ENCODE measurements at regions not wholly inside any gene's neighbourhood (a gene's known extent, or its start where the extent isn't known, plus 50 kb on each side); places are given as distances from the start of the nearest gene placed in this dataset.

DNA sequence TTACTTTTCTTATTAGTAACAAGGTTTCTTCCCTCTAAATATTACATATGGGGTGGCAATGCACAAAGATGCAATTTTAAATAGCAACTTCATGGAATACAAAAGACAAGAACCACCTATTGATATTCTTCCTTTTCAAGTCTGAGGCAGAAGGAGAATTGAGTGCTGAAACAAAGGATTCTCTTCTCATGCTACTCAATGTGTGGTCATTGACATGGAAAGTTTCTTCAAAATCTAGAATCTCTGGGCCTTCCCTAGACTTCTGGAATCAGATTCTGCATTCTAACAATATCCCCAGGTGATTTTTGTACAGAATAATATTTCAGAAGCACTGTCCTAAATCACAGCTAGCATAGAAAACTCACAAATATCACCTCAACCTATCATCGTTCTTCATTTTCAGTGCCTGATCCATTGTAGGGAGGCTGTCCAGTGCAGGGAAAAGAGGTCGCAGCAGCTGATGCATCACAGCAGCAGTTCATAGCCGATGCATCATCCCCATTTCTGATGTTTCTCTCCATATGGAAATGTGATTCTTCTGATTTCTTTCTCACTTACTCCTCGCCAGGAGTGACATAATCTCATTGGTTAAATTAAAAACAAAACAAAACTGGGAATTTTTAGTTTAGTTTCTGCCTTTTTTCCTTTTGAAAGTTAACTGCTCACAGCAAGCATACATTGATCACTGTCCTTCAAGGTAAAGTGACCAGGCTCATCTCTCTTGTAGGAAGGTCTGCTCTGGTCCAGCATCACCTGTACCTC lies 139.5 kb upstream of the FAM83B start:
- FAIRE-seq (no peak), DNase-seq (ENCODE audit: low spot score in 2 of 2) (no peak)

DNA sequence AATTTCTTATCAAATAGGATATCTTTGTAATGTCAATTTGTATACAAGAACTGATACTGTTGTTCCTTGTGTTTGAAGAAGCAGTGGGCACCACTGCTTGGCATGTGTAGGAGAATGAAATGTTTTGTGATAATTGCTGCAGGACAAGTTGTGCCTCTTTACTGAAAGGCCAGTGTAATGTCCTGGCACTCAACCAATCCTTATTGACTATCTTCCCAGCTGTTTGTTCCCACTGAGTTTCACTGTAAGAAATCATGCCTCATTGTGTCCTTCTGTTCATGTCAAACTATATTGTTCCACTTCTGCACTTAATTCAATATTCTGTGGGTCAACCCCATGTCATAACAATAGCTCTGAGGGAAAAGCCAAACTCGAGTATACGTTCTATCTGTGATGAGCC lies 136.1 kb upstream of the FAM83B start:
- DNase-seq (ENCODE audit: low spot score in 2 of 2) (no peak), FAIRE-seq (no peak)

DNA sequence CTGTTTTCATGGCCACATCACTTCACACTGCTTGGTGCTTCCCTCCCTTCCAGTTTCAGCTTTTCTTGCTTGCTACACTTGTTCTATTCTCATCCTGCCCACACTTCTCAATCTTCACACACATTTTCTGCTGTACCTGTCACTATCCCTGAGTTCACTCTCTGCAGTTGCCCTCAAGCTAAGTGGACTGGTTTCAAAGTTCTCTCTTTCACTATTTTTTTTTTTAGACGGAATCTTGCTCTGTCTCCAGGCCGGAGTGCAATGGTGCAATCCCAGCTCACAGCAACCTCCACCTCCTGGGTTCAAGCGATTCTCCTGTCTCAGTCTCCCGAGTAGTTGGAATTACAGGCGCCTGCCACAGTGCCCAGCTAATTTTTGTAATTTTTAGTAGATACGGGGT lies 130.6 kb upstream of the FAM83B start:
- no peak for FAIRE-seq
- DNase-seq (ENCODE audit: low spot score in 2 of 2), result no peak

DNA sequence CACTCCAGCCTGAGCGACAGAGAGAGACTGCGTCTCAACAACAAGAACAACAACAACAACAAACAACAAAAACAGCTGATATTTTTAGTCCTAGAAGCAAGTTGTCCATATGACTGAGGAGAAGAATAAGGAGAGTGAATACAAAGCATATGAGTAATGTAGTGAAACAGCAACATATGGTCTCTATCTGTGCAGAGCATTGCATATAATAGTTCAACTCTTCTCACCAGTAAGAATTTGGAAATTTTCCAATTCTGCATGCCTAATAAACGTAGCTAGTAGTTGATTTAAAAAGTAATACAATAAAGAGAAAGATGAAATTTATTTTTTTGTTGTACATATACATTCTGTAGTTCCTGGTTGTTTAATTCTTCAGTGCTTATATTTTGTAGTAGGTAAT lies 129.7 kb upstream of the FAM83B start:
- FAIRE-seq (no peak), DNase-seq (ENCODE audit: low spot score in 2 of 2) (no peak)

DNA sequence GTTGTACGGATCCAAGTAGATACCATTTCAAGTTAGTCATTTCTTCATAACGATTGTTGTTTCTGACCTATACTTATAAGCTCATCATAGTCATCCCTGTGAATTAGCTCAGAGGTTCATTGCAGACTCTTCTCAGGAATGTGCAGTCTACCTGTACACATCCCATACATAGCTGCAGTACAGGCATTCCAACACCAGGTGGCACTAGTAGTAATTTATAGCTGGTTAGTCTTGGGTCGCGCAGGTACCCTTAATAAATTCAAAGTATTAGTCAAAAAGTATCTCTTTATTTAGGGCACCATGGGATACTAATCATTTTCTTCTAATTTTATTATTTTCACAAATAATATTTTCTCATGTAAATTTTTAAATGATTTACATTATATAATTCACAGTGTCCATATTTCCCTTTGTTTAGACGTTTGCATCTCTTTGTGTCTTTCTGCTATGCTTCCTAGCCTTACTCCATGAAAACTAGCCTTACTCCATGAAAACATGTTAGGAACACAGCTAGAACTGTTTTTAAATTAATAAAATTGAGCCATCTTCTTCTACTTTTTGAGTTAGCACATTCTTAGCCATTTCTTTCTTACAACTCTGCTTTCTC lies 128.6 kb upstream of the FAM83B start:
- no peak for DNase-seq (ENCODE audit: low spot score in 2 of 2)
- FAIRE-seq, result peak; percentile 59

DNA sequence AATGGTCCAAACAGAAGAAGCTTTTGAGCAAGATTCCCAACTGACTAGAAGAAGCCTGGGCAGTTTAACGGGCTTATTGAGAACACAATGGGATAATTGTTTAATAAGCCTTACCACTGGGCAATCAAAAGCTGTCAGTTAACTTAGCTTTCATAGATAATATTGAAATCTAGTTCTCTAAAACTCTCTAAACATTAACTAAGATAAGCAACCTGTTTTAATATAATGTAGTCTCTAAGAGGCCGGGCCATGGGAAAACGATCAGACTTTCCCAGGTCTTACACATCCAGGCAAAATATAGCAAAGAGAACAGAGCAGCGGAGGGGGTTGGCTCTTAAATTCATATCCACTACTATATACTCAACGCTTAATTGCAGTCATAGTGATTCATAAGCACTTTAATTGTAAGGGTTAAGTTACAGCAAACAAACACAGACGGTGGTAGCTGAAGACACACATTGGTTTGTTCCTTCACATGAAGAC lies 128.0 kb upstream of the FAM83B start:
- DNase-seq (ENCODE audit: low spot score in 2 of 2) (no peak), FAIRE-seq (no peak)

DNA sequence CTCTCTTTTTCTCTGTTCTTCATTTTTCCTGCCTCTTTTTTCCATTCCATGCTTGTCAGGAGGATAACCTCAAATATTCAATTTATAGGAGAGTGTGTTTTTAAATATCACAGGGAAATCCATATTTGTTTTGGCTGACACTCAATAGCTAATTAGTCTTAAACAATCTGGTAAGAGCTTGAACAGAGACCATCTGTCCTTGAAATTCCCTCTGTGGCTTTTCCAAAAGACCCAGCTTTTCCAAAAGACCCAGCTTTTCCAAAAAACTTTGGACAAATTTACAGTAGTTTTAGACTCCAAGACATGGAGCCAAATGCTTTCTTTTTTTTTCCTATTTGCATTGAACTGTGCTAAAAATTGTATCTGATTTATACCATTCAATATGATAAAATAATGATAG lies 127.4 kb upstream of the FAM83B start:
- FAIRE-seq, result no peak
- DNase-seq (ENCODE audit: low spot score in 2 of 2), result no peak

DNA sequence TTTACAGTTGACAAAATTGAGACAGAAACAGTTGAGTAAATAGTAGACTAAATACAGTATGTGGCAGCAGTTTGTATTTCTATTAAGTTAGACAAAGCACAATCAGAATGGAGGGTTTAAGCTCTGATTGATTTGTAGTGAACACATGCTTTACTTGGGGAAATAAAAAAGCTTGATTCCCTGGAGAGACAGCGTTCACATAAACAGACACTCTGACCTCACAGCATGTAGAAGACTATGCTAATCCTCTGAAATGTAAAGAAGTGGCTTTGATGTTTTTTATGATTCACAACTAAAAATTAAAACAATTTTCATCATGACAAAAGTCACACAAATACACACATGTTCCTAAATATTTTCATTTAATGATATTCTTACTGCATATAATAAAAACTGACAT lies 126.9 kb upstream of the FAM83B start:
- FAIRE-seq (no peak), DNase-seq (ENCODE audit: low spot score in 2 of 2) (no peak)

DNA sequence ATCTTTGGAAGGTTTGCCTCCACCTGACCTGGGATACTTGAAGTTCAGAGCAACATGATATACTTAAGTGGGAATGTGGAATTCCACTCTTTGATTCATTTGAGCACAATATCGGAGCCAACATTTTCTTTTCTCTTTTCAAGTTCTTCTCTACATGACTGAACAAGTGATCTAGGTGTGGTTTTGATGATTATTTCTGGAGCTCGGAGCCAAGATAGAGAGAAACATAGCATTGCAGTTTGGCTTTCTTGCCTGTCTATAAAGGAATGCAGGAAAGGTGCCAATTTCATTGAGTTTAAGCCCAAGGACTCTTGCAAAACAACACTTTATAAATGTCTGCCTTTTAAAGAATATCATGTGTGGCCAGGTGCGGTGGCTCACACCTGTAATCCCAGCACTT lies 124.2 kb upstream of the FAM83B start:
- DNase-seq (ENCODE audit: low spot score in 2 of 2) (no peak), FAIRE-seq (no peak)

DNA sequence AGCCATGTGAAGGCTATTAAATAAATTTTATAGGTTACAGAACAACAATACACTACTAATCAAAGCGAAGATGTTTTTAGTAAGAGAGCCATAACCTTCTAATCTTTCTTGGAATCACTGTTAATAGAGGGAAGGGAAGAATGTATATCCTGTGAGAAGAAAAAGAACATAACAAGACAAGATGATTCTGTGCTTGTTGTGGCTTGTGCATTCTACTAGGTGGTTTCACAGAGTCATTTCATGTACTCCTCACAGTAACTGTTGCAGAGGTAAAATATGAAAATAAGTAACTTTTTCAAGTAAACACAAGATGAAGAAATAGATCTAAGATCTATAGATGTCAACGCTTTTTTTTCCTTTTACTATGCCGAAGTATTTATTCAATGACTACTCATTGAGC lies 116.9 kb upstream of the FAM83B start:
- FAIRE-seq (no peak), DNase-seq (ENCODE audit: low spot score in 2 of 2) (no peak)

DNA sequence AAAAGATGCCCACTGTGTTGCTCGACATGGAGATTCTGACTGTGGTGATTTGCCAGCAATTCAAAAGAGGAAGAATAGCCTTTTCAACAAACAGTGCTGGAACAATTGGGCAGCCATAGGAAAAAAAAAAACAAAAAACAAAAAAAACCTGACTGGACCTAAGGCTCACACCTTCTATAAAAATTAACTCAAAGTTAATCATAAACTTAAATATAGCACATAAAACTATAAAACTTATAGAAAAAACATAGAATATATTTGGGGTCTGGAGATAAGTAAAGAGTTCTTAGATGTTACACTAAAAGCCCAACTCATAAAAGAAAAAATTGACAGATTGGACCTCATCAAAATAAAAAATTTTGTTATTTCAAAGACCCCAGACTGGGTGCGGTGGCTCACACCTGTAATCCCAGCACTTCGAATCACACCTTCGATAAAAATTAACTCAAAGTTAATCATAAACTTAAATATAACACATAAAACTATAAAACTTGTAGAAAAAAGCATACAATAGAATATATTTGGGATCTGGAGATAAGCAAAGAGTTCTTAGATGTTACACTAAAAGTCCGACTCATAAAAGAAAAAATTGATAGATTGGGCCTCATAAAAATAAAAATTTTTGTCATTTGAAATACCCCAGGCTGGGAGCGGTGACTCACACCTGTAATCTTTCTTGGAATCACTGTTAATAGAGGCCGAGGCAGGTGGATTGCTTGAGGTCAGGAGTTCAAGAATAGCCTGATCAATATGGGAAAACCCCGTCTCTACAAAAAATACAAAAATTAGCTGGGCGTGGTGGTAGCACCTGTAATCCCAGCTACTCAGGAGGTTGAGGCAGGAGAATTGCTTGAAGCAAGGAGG lies 115.6 kb upstream of the FAM83B start:
- no peak for DNase-seq (ENCODE audit: low spot score in 2 of 2)
- no peak for FAIRE-seq

DNA sequence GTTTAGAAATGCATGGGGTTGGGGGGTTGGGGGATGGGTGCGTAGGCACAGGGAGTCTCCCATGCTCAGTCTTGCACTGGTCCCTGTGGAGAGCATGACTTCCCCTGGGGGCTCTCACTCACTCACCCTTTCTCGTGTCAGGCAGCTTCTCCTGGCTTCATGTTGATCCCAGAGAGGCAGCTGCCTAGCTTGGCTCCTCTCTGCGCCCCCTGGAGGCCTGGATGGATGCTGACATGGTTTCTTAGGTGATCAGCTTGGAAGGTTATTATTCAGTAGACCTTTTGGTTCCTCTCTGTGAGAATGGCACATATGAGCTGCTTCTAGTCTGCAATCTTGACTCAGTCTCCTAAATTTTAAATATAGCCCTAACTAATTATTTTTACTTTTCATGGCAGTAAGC lies 109.3 kb upstream of the FAM83B start:
- DNase-seq (ENCODE audit: low spot score in 2 of 2) (no peak), FAIRE-seq (no peak)

DNA sequence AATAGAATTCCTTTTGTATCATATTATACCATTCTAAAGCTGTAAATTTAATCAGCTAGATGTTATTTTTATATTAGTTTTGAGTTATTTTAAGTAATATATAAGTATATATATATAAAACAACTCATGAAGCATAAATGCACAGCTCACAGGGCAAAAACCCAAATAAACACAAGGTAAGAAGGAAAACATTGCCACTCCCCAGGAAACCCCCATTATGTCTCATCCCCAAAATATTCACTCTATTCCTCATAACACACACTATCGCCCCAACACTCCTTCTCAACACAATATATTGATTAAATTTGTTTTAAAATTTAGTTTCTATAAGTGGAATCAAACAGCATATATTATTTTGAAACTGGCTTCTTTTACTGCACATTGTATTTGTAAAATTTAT lies 98.6 kb upstream of the FAM83B start:
- DNase-seq (ENCODE audit: low spot score in 2 of 2) (no peak), FAIRE-seq (no peak)

DNA sequence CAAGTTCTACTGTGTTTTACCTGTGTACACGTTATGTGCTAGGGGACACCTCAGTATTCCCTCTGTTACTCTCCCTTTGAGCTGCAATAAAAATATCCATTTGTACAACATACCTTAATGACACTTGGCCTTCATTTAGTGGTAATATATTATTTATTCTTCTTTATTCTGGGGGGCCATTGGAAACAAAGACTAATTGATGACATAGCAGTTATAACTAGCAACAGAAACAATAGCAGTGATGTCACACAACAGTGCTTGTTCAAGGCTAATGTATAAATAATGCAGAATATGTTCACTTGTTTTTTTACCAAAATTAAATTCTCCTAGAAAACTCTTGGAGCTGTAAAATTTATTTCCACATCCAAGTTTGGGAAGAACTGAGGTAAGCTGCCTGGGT lies 92.2 kb upstream of the FAM83B start:
- no peak for FAIRE-seq

DNA sequence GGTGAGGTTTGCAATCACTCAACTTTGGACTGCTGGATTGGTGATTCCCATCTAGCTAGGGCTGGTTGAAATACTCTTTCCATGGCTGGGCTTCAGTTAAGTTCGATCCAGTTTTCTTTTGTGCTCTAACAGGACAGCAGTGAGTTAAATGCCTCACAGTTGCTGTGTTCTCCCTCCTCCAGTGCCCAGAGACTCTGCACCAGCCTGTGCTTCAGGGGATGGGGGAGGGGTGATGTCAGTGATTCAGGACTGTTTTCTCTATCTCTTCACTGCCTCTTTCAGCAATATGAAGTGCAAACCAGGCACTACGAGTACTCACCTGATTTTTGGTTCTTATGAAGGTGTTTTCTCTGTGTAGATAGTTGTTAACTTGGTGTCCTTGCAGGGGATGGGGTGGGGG lies 88.2 kb upstream of the FAM83B start:
- DNase-seq (ENCODE audit: low spot score in 2 of 2) (no peak), FAIRE-seq (no peak)

More for the DNA sequence above, 92.2 kb upstream of the FAM83B start:
- no peak for DNase-seq (ENCODE audit: low spot score in 2 of 2)

DNA sequence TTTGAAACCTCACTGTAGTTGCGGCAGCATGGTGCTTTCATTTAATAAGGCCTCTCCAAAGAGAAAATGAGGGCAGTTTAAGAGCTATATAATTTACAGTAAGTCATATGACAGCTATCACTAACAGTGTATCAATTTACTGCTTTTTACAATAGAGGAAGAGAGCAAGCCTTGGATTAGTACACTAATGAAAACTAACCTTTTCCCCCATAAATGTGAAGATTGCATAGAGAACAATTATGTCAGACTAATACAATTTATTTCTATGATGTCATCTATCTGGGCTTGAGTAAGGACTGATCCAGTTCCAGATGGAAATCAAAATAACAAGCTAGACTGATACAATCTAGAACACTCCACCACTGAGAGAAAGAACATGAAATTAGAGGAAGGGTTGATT lies 78.1 kb upstream of the FAM83B start:
- no peak for DNase-seq (ENCODE audit: low spot score in 2 of 2)
- FAIRE-seq, result no peak

DNA sequence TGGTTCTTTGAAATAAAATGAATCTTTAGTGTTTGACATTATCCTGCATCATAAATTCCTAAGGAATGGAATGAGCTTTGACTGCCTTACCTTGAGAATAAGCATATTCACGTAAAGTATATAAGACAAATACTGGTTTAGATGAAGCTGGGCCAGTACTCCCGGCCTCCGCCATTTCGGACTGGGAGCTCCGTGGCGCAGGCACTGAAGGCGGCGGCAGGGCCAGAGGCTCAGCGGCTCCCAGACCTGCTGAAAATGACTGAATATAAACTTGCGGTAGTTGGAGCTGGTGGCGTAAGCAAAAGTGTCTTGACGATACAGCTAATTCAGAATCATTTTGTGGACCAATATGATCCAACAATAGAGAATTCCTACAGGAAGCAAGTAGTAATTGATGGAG lies 76.2 kb upstream of the FAM83B start:
- no peak for FAIRE-seq
- DNase-seq (ENCODE audit: low spot score in 2 of 2), result no peak

DNA sequence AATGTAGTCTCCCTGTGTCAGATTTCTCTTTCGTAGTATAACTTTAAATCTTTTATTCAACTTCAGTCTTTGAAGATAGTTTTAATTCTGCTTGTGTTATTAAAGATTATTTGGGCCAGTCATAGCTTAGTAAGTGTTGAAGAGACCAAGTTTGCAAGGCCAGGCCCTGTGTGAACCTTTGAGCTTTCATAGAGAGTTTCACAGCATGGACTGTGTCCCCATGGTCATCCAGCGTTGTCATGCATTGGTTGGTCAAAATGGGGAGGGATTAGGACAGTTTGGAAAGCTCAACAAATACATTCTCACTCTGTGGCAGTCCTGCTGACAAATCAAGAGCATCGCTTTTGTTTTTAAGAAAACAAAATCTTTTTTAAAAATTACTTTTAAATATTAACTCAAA lies 74.6 kb upstream of the FAM83B start:
- no peak for FAIRE-seq
- DNase-seq (ENCODE audit: low spot score in 2 of 2), result no peak

DNA sequence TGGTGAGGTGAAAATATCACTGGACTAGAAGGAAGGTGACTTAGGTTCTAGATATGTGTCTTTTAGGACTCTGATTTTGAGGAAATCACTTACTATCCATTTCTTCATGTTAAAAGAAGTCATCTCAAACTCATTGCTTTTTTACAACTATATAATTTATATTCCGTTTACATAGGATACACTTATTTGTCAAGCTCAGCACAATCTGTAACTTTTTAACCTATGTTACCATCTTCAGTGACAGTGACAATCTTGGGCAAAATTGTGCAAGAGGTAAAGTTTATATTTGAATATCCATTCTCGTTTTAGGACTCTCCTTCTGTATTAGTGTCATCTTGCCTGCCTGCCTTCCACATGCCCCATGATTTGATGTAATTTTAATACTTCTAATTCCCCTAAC lies 74.0 kb upstream of the FAM83B start:
- no peak for FAIRE-seq

DNA sequence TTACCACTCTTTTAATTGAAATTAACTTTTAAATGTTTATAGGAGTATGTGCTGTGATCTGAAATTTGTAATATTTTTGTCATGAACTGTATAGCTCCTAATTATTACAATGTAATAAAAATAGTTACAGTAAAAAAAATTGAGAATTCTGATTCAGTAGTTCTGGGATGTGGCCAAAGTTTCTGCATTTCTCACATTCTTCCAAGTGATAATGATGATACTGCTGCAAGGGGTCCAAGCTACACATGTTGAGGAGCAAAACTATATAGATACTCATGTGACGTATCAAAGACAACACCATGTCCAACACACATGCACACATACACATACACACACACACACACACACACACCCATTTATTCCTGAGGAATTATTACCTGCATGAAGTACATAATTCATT lies 71.0 kb upstream of the FAM83B start:
- no peak for DNase-seq (ENCODE audit: low spot score in 2 of 2)
- no peak for FAIRE-seq

More for the DNA sequence above, 74.0 kb upstream of the FAM83B start:
- no peak for DNase-seq (ENCODE audit: low spot score in 2 of 2)

DNA sequence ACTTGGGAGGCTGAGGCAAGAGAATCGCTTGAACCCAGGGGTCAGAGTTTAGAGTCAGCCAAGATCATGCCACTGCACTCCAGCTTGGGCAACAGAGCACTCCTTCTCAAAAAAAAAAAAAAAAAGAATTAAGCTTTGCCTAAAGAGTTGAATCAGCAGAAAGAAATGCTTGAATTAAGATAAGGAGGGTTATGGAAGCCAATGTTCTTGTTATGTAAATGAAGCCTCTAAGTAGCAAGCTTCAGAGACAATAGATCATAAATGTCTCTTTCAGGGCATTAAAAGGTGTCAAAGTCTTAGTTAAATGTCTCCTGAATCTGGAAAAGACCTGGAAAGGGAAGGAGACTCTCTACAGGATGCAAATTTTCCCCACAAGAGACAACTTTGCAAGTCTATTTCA lies 69.7 kb upstream of the FAM83B start:
- FAIRE-seq (no peak), DNase-seq (ENCODE audit: low spot score in 2 of 2) (no peak)

Measured in frontal cortex (tissue), 3 donors.